ENCODE measurements at regions not wholly inside any gene's neighbourhood (a gene's known extent, or its start where the extent isn't known, plus 50 kb on each side); places are given as distances from the start of the nearest gene placed in this dataset.

GRCh38 chr10:90051474-90051873 lies 350.1 kb downstream of the KIF20B start:
- peaks cover 4% of the 10 kb centered on the region for H3K4me1 Mint-ChIP-seq
- Histone ChIP-seq H3K36me3 (ENCODE audit: control insufficient read depth, insufficient read depth, low read length) (no peaks in the 10 kb centered on the region), H3K4me3 (ENCODE audit: low read length) (no peak overlapping the region), H3K27ac (ENCODE audit: low read depth, low read length) (no peak overlapping the region), H3K27me3 (ENCODE audit: control insufficient read depth, insufficient read depth, low read length, poor library complexity, severe bottlenecking) (no peaks in the 10 kb centered on the region), H3K9ac (ENCODE audit: extremely low read depth, low read length, poor library complexity, severe bottlenecking) (no peak overlapping the region), H3K4me1 (ENCODE audit: control insufficient read depth, insufficient read depth, low read length) (peaks cover 4% of the 10 kb centered on the region), H3K9me3 (ENCODE audit: control insufficient read depth, low read length) (no peaks in the 10 kb centered on the region)
- no peaks in the 10 kb centered on the region for H3K36me3 Mint-ChIP-seq (ENCODE audit: low read depth)
- TF ChIP-seq CTCF (conservative IDR thresholded peaks at IDR 0.05), result no peak
- no peak for DNase-seq
- H3K27ac Mint-ChIP-seq, result no peak overlapping the region
- H3K4me3 Mint-ChIP-seq, result no peak overlapping the region
- peaks cover 9% of the 10 kb centered on the region for H3K9me3 Mint-ChIP-seq
- H3K27me3 Mint-ChIP-seq (ENCODE audit: insufficient read depth), result no peaks in the 10 kb centered on the region

- H3K4me1 ChIP-seq (ENCODE audit: control insufficient read depth, insufficient read depth, low read length), result no peaks in the 10 kb centered on the region
- peaks cover 7% of the 10 kb centered on the region for H3K4me1 Mint-ChIP-seq
- no peaks in the 10 kb centered on the region for H3K9me3 Mint-ChIP-seq
- TF ChIP-seq CTCF (conservative IDR thresholded peaks at IDR 0.05), result no peak
- H3K4me3 Mint-ChIP-seq, result no peak overlapping the region
- no peaks in the 10 kb centered on the region for H3K36me3 ChIP-seq (ENCODE audit: control insufficient read depth, insufficient read depth, low read length)
- H3K9ac ChIP-seq (ENCODE audit: extremely low read depth, low read length, poor library complexity, severe bottlenecking), result no peak overlapping the region
- H3K36me3 Mint-ChIP-seq (ENCODE audit: low read depth), result no peaks in the 10 kb centered on the region
- WGBS, 2 experiments (ENCODE audit: insufficient coverage in 1 of 2, insufficient read length in 1 of 2), result 89 to 92% methylated on average over 2 to 3 of the region's 3 CpGs
- DNase-seq, result no peak
- no peak overlapping the region for H3K4me3 ChIP-seq (ENCODE audit: low read length)
- H3K27me3 ChIP-seq (ENCODE audit: control insufficient read depth, insufficient read depth, low read length, poor library complexity, severe bottlenecking), result no peaks in the 10 kb centered on the region
- no peaks in the 10 kb centered on the region for H3K9me3 ChIP-seq (ENCODE audit: control insufficient read depth, low read length)
- no peak overlapping the region for H3K27ac Mint-ChIP-seq
- no peaks in the 10 kb centered on the region for H3K27me3 Mint-ChIP-seq (ENCODE audit: insufficient read depth)
- no peak overlapping the region for H3K27ac ChIP-seq (ENCODE audit: low read depth, low read length)
Observed at GRCh38 chr10:90062786-90063185, 361.4 kb downstream of the KIF20B start.

GRCh38 chr10:90064295-90064694 lies 362.9 kb downstream of the KIF20B start:
- 83% methylated on average over 1 of the region's 1 CpG; no CpG with 5 or more reads in 1 of the 2 experiments for WGBS, 2 experiments (ENCODE audit: insufficient coverage in 1 of 2, insufficient read length in 1 of 2)
- Histone ChIP-seq H3K27ac (ENCODE audit: low read depth, low read length) (no peak overlapping the region), H3K9me3 (ENCODE audit: control insufficient read depth, low read length) (no peaks in the 10 kb centered on the region), H3K9ac (ENCODE audit: extremely low read depth, low read length, poor library complexity, severe bottlenecking) (no peak overlapping the region), H3K4me3 (ENCODE audit: low read length) (no peak overlapping the region), H3K27me3 (ENCODE audit: control insufficient read depth, insufficient read depth, low read length, poor library complexity, severe bottlenecking) (no peaks in the 10 kb centered on the region), H3K4me1 (ENCODE audit: control insufficient read depth, insufficient read depth, low read length) (no peaks in the 10 kb centered on the region), H3K36me3 (ENCODE audit: control insufficient read depth, insufficient read depth, low read length) (no peaks in the 10 kb centered on the region)
- H3K9me3 Mint-ChIP-seq, result no peaks in the 10 kb centered on the region
- TF ChIP-seq CTCF (conservative IDR thresholded peaks at IDR 0.05), result no peak
- peaks cover 2% of the 10 kb centered on the region for H3K4me1 Mint-ChIP-seq
- no peaks in the 10 kb centered on the region for H3K36me3 Mint-ChIP-seq (ENCODE audit: low read depth)
- no peak overlapping the region for H3K4me3 Mint-ChIP-seq
- no peak overlapping the region for H3K27ac Mint-ChIP-seq
- H3K27me3 Mint-ChIP-seq (ENCODE audit: insufficient read depth), result no peaks in the 10 kb centered on the region
- no peak for DNase-seq
